DMS53 treated with DMSO at 0.1 percent for 48 hours (cell line): ENCODE measurements at regions not wholly inside any gene's neighbourhood (a gene's known extent, or its start where the extent isn't known, plus 50 kb on each side); places are given as distances from the start of the nearest gene placed in this dataset.
A peak's percentile ranks its signal among the peaks of the same experiment; 100 is the strongest.

ENCODE experiments used
- DNase-seq: peaks from one replicate; lab custom pipeline; 2025; ENCODE audit not compliant: unreplicated experiment; lab: John Stamatoyannopoulos, UW

GRCh38 chr12:92337128-92337527, 191.5 kb upstream of the BTG1 start:
- peak; percentile 53 for DNase-seq

GRCh38 chr12:92336641-92337040, 191.0 kb upstream of the BTG1 start:
- DNase-seq, result no peak

GRCh38 chr12:92335831-92336230, 190.2 kb upstream of the BTG1 start:
- DNase-seq, result no peak

- DNase-seq, result no peak
Measured at GRCh38 chr12:92334552-92334951, 188.9 kb upstream of the BTG1 start.

GRCh38 chr12:92332552-92332951, 186.9 kb upstream of the BTG1 start:
- no peak for DNase-seq

- DNase-seq, result peak; percentile 40
Measured at GRCh38 chr12:92331383-92331782, 185.7 kb upstream of the BTG1 start.

GRCh38 chr12:92330654-92331053, 185.0 kb upstream of the BTG1 start:
- DNase-seq, result no peak

- no peak for DNase-seq
Measured at GRCh38 chr12:92326877-92327276, 181.2 kb upstream of the BTG1 start.

- no peak for DNase-seq
Measured at GRCh38 chr12:92324849-92325500, 179.3 kb upstream of the BTG1 start.

- DNase-seq, result no peak
Measured at GRCh38 chr12:92312463-92312964, 166.9 kb upstream of the BTG1 start.

GRCh38 chr12:92304371-92305055, 158.9 kb upstream of the BTG1 start:
- no peak for DNase-seq

- no peak for DNase-seq
Measured at GRCh38 chr12:92302041-92302829, 156.6 kb upstream of the BTG1 start.

GRCh38 chr12:92301356-92301755, 155.7 kb upstream of the BTG1 start:
- no peak for DNase-seq

- DNase-seq, result no peak
Measured at GRCh38 chr12:92300777-92301176, 155.1 kb upstream of the BTG1 start.

- no peak for DNase-seq
Measured at GRCh38 chr12:92299744-92300143, 154.1 kb upstream of the BTG1 start.

- no peak for DNase-seq
Measured at GRCh38 chr12:92299344-92299743, 153.7 kb upstream of the BTG1 start.

GRCh38 chr12:92297932-92298696, 152.5 kb upstream of the BTG1 start:
- no peak for DNase-seq

GRCh38 chr12:92297405-92297804, 151.8 kb upstream of the BTG1 start:
- no peak for DNase-seq

- DNase-seq, result no peak
Measured at GRCh38 chr12:92295523-92295922, 149.9 kb upstream of the BTG1 start.

GRCh38 chr12:92294676-92295440, 149.2 kb upstream of the BTG1 start:
- no peak for DNase-seq
